Liver (tissue), 8 donors: ENCODE measurements at regions not wholly inside any gene's neighbourhood (a gene's known extent, or its start where the extent isn't known, plus 50 kb on each side); places are given as distances from the start of the nearest gene placed in this dataset.

Experiments
- DNase-seq: peaks from one replicate; pipeline ENCODE4 v3.0.0-alpha.2; 2017; ENCODE audit warnings: low spot score
- H3K27ac ChIP-seq, 2 donors: one replicate each; pipeline ENCODE4 v1.7.0; 2013; ENCODE audit warnings: inconsistent platforms in 2 of 2, low read length in 2 of 2, control low read depth in 1 of 2, low read depth in 1 of 2, mild to moderate bottlenecking in 1 of 2
- H3K27me3 ChIP-seq, 4 donors: one replicate each; pipeline versions ENCODE4 v1.6.1 to v1.7.0; 2013; ENCODE audit warnings: low read length in 3 of 4, inconsistent platforms in 1 of 4, mild to moderate bottlenecking in 1 of 4, moderate library complexity in 1 of 4; ENCODE audit not compliant: control insufficient read depth in 4 of 4, insufficient read depth in 4 of 4
- H3K36me3 ChIP-seq, 4 donors: one replicate each; pipeline versions ENCODE4 v1.6.1 to v1.7.0; 2013; ENCODE audit warnings: low read length in 3 of 4, mild to moderate bottlenecking in 3 of 4, low read depth in 1 of 4, moderate library complexity in 1 of 4; ENCODE audit not compliant: control insufficient read depth in 4 of 4, insufficient read depth in 3 of 4
- H3K4me1 ChIP-seq, 4 donors: one replicate each; pipeline versions ENCODE4 v1.6.1 to v1.7.0; 2013; ENCODE audit warnings: low read length in 3 of 4, mild to moderate bottlenecking in 3 of 4, moderate library complexity in 1 of 4; ENCODE audit not compliant: control insufficient read depth in 4 of 4, insufficient read depth in 4 of 4
- H3K4me3 ChIP-seq, 3 donors: one replicate each; pipeline versions ENCODE4 v1.6.1 to v1.7.0; 2013; ENCODE audit warnings: low read length in 3 of 3, control low read depth in 1 of 3, low read depth in 1 of 3, mild to moderate bottlenecking in 1 of 3
- H3K9ac ChIP-seq, 2 donors: one replicate each; pipeline ENCODE4 v1.7.0; 2013; ENCODE audit warnings: low read length in 2 of 2, mild to moderate bottlenecking in 2 of 2, moderate library complexity in 2 of 2, control low read depth in 1 of 2, low read depth in 1 of 2
- H3K9me3 ChIP-seq, 4 donors: one replicate each; pipeline versions ENCODE4 v1.6.1 to v1.7.0; 2013; ENCODE audit warnings: low read length in 3 of 4; ENCODE audit not compliant: control insufficient read depth in 4 of 4
- CTCF ChIP-seq: fragments of 150-350 bp; IDR thresholded peaks from 2 replicates; pipeline ENCODE4 v1.5.1; 2017; ENCODE audit warnings: improper control_type of control experiment, low read depth, low read length; ENCODE audit not compliant: missing input control
- EGR1 ChIP-seq, 2 donors: IDR thresholded peaks; 2 replicates each; pipeline ENCODE4 v1.6.1; 2016 to 2018; ENCODE audit warnings: antibody characterized with exemption in 2 of 2, low read depth in 2 of 2
- FOXA1 ChIP-seq: IDR thresholded peaks from 2 replicates; pipeline ENCODE4 v1.6.1; 2016; ENCODE audit warnings: antibody characterized with exemption
- FOXA2 ChIP-seq: IDR thresholded peaks from 2 replicates; pipeline ENCODE4 v1.6.1; 2016; ENCODE audit warnings: antibody characterized with exemption
- GABPA ChIP-seq, 2 donors: IDR thresholded peaks in 1 of 2; conservative IDR thresholded peaks in 1 of 2; 2 replicates each; pipeline ENCODE4 v1.6.1; 2016; ENCODE audit warnings: antibody characterized with exemption in 2 of 2, mild to moderate bottlenecking in 1 of 2, moderate library complexity in 1 of 2
- HNF4A ChIP-seq, 2 donors: conservative IDR thresholded peaks; 2 replicates each; pipeline ENCODE4 v1.6.1; 2016; ENCODE audit warnings: antibody characterized with exemption in 2 of 2, mild to moderate bottlenecking in 2 of 2
- JUND ChIP-seq, 2 donors: IDR thresholded peaks; 2 replicates each; pipeline ENCODE4 v1.6.1; 2016; ENCODE audit warnings: antibody characterized with exemption in 2 of 2
- MAX ChIP-seq: IDR thresholded peaks from 2 replicates; pipeline ENCODE4 v1.6.1; 2016; ENCODE audit warnings: antibody characterized with exemption
- NR2F2 ChIP-seq: IDR thresholded peaks from 2 replicates; pipeline ENCODE4 v1.6.1; 2016; ENCODE audit warnings: antibody characterized with exemption
- RXRA ChIP-seq, 2 donors: IDR thresholded peaks; 2 replicates each; pipeline ENCODE4 v1.6.1; 2017 to 2018; ENCODE audit warnings: antibody characterized with exemption in 2 of 2, mild to moderate bottlenecking in 1 of 2
- SP1 ChIP-seq: IDR thresholded peaks from 2 replicates; pipeline ENCODE4 v1.6.1; 2018; ENCODE audit warnings: antibody characterized with exemption, mild to moderate bottlenecking
- TAF1 ChIP-seq: conservative IDR thresholded peaks from 2 replicates; pipeline ENCODE4 v1.6.1; 2016; ENCODE audit warnings: antibody characterized with exemption, mild to moderate bottlenecking
- YY1 ChIP-seq: IDR thresholded peaks from 2 replicates; pipeline ENCODE4 v1.6.1; 2016; ENCODE audit warnings: antibody characterized with exemption, mild to moderate bottlenecking
- ZBTB33 ChIP-seq: IDR thresholded peaks from 2 replicates; pipeline ENCODE4 v1.6.1; 2016; ENCODE audit warnings: antibody characterized with exemption
- WGBS: extraction: QIAGEN DNeasy Blood & Tissue Kit; methylation state at CpG from one replicate; pipeline ENCODE4 v1.1.7; 2013; 5-methylcytosine and 5-hydroxymethylcytosine counted together
- donor health status: healthy.
- donor health status: healthy.
- donor health status: healthy.
- donor health status: healthy.
- donor health status: healthy.

GRCh38 chr10:124266468-124267230 lies 152.1 kb downstream of the OAT start (continued):
- TF ChIP-seq CTCF (no peak), YY1 (no peak), RXRA (IDR thresholded peaks at IDR 0.05) (no peak), TAF1 (no peak), HNF4A (conservative IDR thresholded peaks at IDR 0.05) (no peak)

GRCh38 chr10:124265776-124266467 lies 152.8 kb downstream of the OAT start:
- 71% methylated on average over 12 of the region's 12 CpGs for WGBS
- DNase-seq: no peak
- H3K27me3 ChIP-seq: no peaks in the 10 kb centered on the region
- no peak for TF ChIP-seq FOXA1
- TF ChIP-seq EGR1 (IDR thresholded peaks at IDR 0.05; ENCODE audit: low read depth in 2 of 2): no peak
- TF ChIP-seq FOXA2: no peak
- no peak for TF ChIP-seq ZBTB33
- no peak for TF ChIP-seq GABPA (IDR thresholded peaks at IDR 0.05 in 1 of 2, conservative IDR thresholded peaks at IDR 0.05 in 1 of 2)
- TF ChIP-seq HNF4A (conservative IDR thresholded peaks at IDR 0.05): no peak
- no peak for TF ChIP-seq SP1
- TF ChIP-seq NR2F2: no peak
- no peak for TF ChIP-seq JUND (IDR thresholded peaks at IDR 0.05)
- no peak for TF ChIP-seq TAF1
- TF ChIP-seq MAX: no peak
- H3K4me1 ChIP-seq: no peaks in the 10 kb centered on the region
- no peaks in the 10 kb centered on the region for H3K36me3 ChIP-seq
- H3K4me3 ChIP-seq: no peak overlapping the region
- H3K9me3 ChIP-seq: peaks cover 0 to under 1% (median 0%) of the 10 kb centered on the region in 4 donors
- no peak overlapping the region for H3K27ac ChIP-seq
- no peak overlapping the region for H3K9ac ChIP-seq

- Histone ChIP-seq H3K27me3 (no peaks in the 10 kb centered on the region), H3K27ac (no peak overlapping the region), H3K4me3 (no peak overlapping the region), H3K9ac (no peak overlapping the region), H3K36me3 (no peaks in the 10 kb centered on the region), H3K9me3 (no peaks in the 10 kb centered on the region), H3K4me1 (no peaks in the 10 kb centered on the region)
- no peak for DNase-seq
- TF ChIP-seq EGR1 (IDR thresholded peaks at IDR 0.05; ENCODE audit: low read depth in 2 of 2) (no peak), FOXA2 (no peak), MAX (no peak)
- WGBS: 69% methylated on average over 1 of the region's 1 CpG
Measured at GRCh38 chr10:124265391-124265745, 153.4 kb downstream of the OAT start.
